ENCODE measurements at regions not wholly inside any gene's neighbourhood (a gene's known extent, or its start where the extent isn't known, plus 50 kb on each side); places are given as distances from the start of the nearest gene placed in this dataset.
A peak's percentile ranks its signal among the peaks of the same experiment; 100 is the strongest.

- WGBS: 69% methylated on average over 1 of the region's 1 CpG
- Histone ChIP-seq H3K79me1 (replicated peaks; ENCODE audit: low read length, poor library complexity, severe bottlenecking) (no peaks in the 10 kb centered on the region), H3K23ac (ENCODE audit: low read length in 2 of 2) (no peak overlapping the region), H3K4me1 (ENCODE audit: control insufficient read depth, insufficient read depth, low read depth, low read length) (no peaks in the 10 kb centered on the region), H3K27ac (ENCODE audit: low read length, poor library complexity, severe bottlenecking) (no peak overlapping the region), H3K9ac (ENCODE audit: low read length) (no peak overlapping the region), H2BK5ac (ENCODE audit: low read depth, low read length, poor library complexity, severe bottlenecking) (no peak overlapping the region), H4K91ac (ENCODE audit: low read length) (no peak overlapping the region), H3K4ac (ENCODE audit: low read depth in 1 of 2, low read length in 2 of 2) (no peak overlapping the region), H3K4me2 (ENCODE audit: low read length, poor library complexity, severe bottlenecking) (no peak overlapping the region), H2AK5ac (ENCODE audit: low read length, severe bottlenecking) (no peak overlapping the region), H2BK12ac (ENCODE audit: low read length in 2 of 2) (no peak overlapping the region), H2AFZ (ENCODE audit: low read depth, low read length) (no peak overlapping the region), H2BK15ac (ENCODE audit: low read depth, poor library complexity, severe bottlenecking) (no peak overlapping the region), H3K27me3 (ENCODE audit: control insufficient read depth in 1 of 2, insufficient read depth in 1 of 2, low read length in 2 of 2) (no peaks in the 10 kb centered on the region), H3K36me3 (ENCODE audit: control insufficient read depth in 1 of 2, insufficient read depth in 2 of 2, low read depth in 1 of 2, low read length in 2 of 2) (no peaks in the 10 kb centered on the region), H3K18ac (ENCODE audit: low read depth in 1 of 2, low read length in 2 of 2) (no peak overlapping the region), H3K4me3 (ENCODE audit: insufficient read depth in 1 of 2, low read depth in 1 of 2, low read length in 2 of 2) (no peak overlapping the region), H2BK120ac (ENCODE audit: low read depth, low read length) (no peak overlapping the region), H3K9me3 (ENCODE audit: control insufficient read depth, low read length) (no peaks in the 10 kb centered on the region), H3K14ac (ENCODE audit: low read length in 2 of 2) (no peak overlapping the region), H4K8ac (ENCODE audit: low read length) (no peak overlapping the region)
- DNase-seq: no peak
Observed at GRCh38 chr3:180492047-180492446, 109.9 kb upstream of the TTC14 start.

GRCh38 chr3:180496995-180497394, 105.0 kb upstream of the TTC14 start:
- no peak overlapping the region for H3K4ac ChIP-seq (ENCODE audit: low read depth in 1 of 2, low read length in 2 of 2)
- H3K4me2 ChIP-seq (ENCODE audit: low read length, poor library complexity, severe bottlenecking): no peak overlapping the region
- H2AFZ ChIP-seq (ENCODE audit: low read depth, low read length): no peak overlapping the region
- H3K36me3 ChIP-seq (ENCODE audit: control insufficient read depth in 1 of 2, insufficient read depth in 2 of 2, low read depth in 1 of 2, low read length in 2 of 2): no peaks in the 10 kb centered on the region
- H2BK12ac ChIP-seq (ENCODE audit: low read length in 2 of 2): no peak overlapping the region
- H3K27ac ChIP-seq (ENCODE audit: low read length, poor library complexity, severe bottlenecking): no peak overlapping the region
- H4K8ac ChIP-seq (ENCODE audit: low read length): no peak overlapping the region
- H3K79me1 ChIP-seq (replicated peaks; ENCODE audit: low read length, poor library complexity, severe bottlenecking): no peaks in the 10 kb centered on the region
- H2BK15ac ChIP-seq (ENCODE audit: low read depth, poor library complexity, severe bottlenecking): no peak overlapping the region
- no peak overlapping the region for H2AK5ac ChIP-seq (ENCODE audit: low read length, severe bottlenecking)
- no peak overlapping the region for H3K23ac ChIP-seq (ENCODE audit: low read length in 2 of 2)
- H4K91ac ChIP-seq (ENCODE audit: low read length): no peak overlapping the region
- no peaks in the 10 kb centered on the region for H3K4me1 ChIP-seq (ENCODE audit: control insufficient read depth, insufficient read depth, low read depth, low read length)
- no peak overlapping the region for H3K4me3 ChIP-seq (ENCODE audit: insufficient read depth in 1 of 2, low read depth in 1 of 2, low read length in 2 of 2)
- 81% methylated on average over 2 of the region's 3 CpGs for WGBS
- no peaks in the 10 kb centered on the region for H3K27me3 ChIP-seq (ENCODE audit: control insufficient read depth in 1 of 2, insufficient read depth in 1 of 2, low read length in 2 of 2)
- peaks cover 21% of the 10 kb centered on the region for H3K9me3 ChIP-seq (ENCODE audit: control insufficient read depth, low read length)
- no peak overlapping the region for H2BK120ac ChIP-seq (ENCODE audit: low read depth, low read length)
- H3K14ac ChIP-seq (ENCODE audit: low read length in 2 of 2): no peak overlapping the region
- no peak overlapping the region for H2BK5ac ChIP-seq (ENCODE audit: low read depth, low read length, poor library complexity, severe bottlenecking)
- no peak for DNase-seq
- no peak overlapping the region for H3K9ac ChIP-seq (ENCODE audit: low read length)
- no peak overlapping the region for H3K18ac ChIP-seq (ENCODE audit: low read depth in 1 of 2, low read length in 2 of 2)

DNA sequence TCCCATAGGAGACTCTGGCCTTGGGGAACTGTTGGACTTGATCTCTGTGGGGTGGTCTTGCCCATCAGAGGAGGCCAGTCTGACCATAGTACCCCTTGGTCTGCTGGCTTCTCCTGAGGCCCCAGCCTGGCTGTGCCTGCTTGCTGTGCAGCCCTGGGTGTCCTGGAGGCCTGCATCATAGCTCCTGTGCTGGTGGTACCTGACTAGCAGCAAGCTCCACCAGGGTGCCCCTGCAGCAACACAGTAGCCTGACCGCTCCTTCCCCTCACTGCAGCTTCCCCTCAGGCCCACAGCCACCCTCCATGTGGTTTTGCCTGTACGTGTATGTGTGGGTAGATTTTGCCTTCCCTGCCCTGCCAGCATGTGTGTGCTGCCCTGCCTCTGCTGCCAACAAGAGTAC, 85.6 kb upstream of the TTC14 start:
- Histone ChIP-seq H3K9me3 (ENCODE audit: control insufficient read depth, low read length) (peaks cover 19% of the 10 kb centered on the region), H2AK5ac (ENCODE audit: low read length, severe bottlenecking) (no peak overlapping the region), H3K9ac (ENCODE audit: low read length) (no peak overlapping the region), H3K4me3 (ENCODE audit: insufficient read depth in 1 of 2, low read depth in 1 of 2, low read length in 2 of 2) (peak overlapping the region in 1 of 2 experiments; percentile 34), H3K14ac (ENCODE audit: low read length in 2 of 2) (no peak overlapping the region), H2BK5ac (ENCODE audit: low read depth, low read length, poor library complexity, severe bottlenecking) (no peak overlapping the region), H2BK15ac (ENCODE audit: low read depth, poor library complexity, severe bottlenecking) (no peak overlapping the region), H3K4me2 (ENCODE audit: low read length, poor library complexity, severe bottlenecking) (no peak overlapping the region), H3K27ac (ENCODE audit: low read length, poor library complexity, severe bottlenecking) (no peak overlapping the region), H3K18ac (ENCODE audit: low read depth in 1 of 2, low read length in 2 of 2) (no peak overlapping the region), H4K91ac (ENCODE audit: low read length) (peak overlapping the region; percentile 61), H3K27me3 (ENCODE audit: control insufficient read depth in 1 of 2, insufficient read depth in 1 of 2, low read length in 2 of 2) (no peaks in the 10 kb centered on the region), H3K36me3 (ENCODE audit: control insufficient read depth in 1 of 2, insufficient read depth in 2 of 2, low read depth in 1 of 2, low read length in 2 of 2) (no peaks in the 10 kb centered on the region), H2BK120ac (ENCODE audit: low read depth, low read length) (no peak overlapping the region), H3K4me1 (ENCODE audit: control insufficient read depth, insufficient read depth, low read depth, low read length) (no peaks in the 10 kb centered on the region), H2BK12ac (ENCODE audit: low read length in 2 of 2) (no peak overlapping the region), H4K8ac (ENCODE audit: low read length) (no peak overlapping the region), H3K79me1 (replicated peaks; ENCODE audit: low read length, poor library complexity, severe bottlenecking) (no peaks in the 10 kb centered on the region), H3K4ac (ENCODE audit: low read depth in 1 of 2, low read length in 2 of 2) (no peak overlapping the region), H2AFZ (ENCODE audit: low read depth, low read length) (no peak overlapping the region), H3K23ac (ENCODE audit: low read length in 2 of 2) (no peak overlapping the region)
- WGBS: 61% methylated on average over 2 of the region's 2 CpGs
- no peak for DNase-seq

- H2AFZ ChIP-seq (ENCODE audit: low read depth, low read length): no peak overlapping the region
- no peak overlapping the region for H3K4me2 ChIP-seq (ENCODE audit: low read length, poor library complexity, severe bottlenecking)
- H4K8ac ChIP-seq (ENCODE audit: low read length): no peak overlapping the region
- H3K79me1 ChIP-seq (replicated peaks; ENCODE audit: low read length, poor library complexity, severe bottlenecking): no peaks in the 10 kb centered on the region
- no peak overlapping the region for H2BK5ac ChIP-seq (ENCODE audit: low read depth, low read length, poor library complexity, severe bottlenecking)
- no peak overlapping the region for H2BK120ac ChIP-seq (ENCODE audit: low read depth, low read length)
- H4K91ac ChIP-seq (ENCODE audit: low read length): no peak overlapping the region
- H2BK15ac ChIP-seq (ENCODE audit: low read depth, poor library complexity, severe bottlenecking): no peak overlapping the region
- no peak overlapping the region for H3K14ac ChIP-seq (ENCODE audit: low read length in 2 of 2)
- H3K4me1 ChIP-seq (ENCODE audit: control insufficient read depth, insufficient read depth, low read depth, low read length): no peaks in the 10 kb centered on the region
- no peaks in the 10 kb centered on the region for H3K27me3 ChIP-seq (ENCODE audit: control insufficient read depth in 1 of 2, insufficient read depth in 1 of 2, low read length in 2 of 2)
- no peak overlapping the region for H3K18ac ChIP-seq (ENCODE audit: low read depth in 1 of 2, low read length in 2 of 2)
- H3K4ac ChIP-seq (ENCODE audit: low read depth in 1 of 2, low read length in 2 of 2): no peak overlapping the region
- no peak overlapping the region for H3K27ac ChIP-seq (ENCODE audit: low read length, poor library complexity, severe bottlenecking)
- 63% methylated on average over 3 of the region's 3 CpGs for WGBS
- no peak overlapping the region for H2BK12ac ChIP-seq (ENCODE audit: low read length in 2 of 2)
- no peak overlapping the region for H3K9ac ChIP-seq (ENCODE audit: low read length)
- H3K36me3 ChIP-seq (ENCODE audit: control insufficient read depth in 1 of 2, insufficient read depth in 2 of 2, low read depth in 1 of 2, low read length in 2 of 2): no peaks in the 10 kb centered on the region
- H2AK5ac ChIP-seq (ENCODE audit: low read length, severe bottlenecking): no peak overlapping the region
- no peak overlapping the region for H3K23ac ChIP-seq (ENCODE audit: low read length in 2 of 2)
- DNase-seq: no peak
- no peak overlapping the region for H3K4me3 ChIP-seq (ENCODE audit: insufficient read depth in 1 of 2, low read depth in 1 of 2, low read length in 2 of 2)
- peaks cover 14% of the 10 kb centered on the region for H3K9me3 ChIP-seq (ENCODE audit: control insufficient read depth, low read length)
Observed at GRCh38 chr3:180523040-180523439, 78.9 kb upstream of the TTC14 start.
